ENCODE measurements at regions not wholly inside any gene's neighbourhood (a gene's known extent, or its start where the extent isn't known, plus 50 kb on each side); places are given as distances from the start of the nearest gene placed in this dataset.

- no peak for TF ChIP-seq ZNF512 (tag; IDR thresholded peaks at IDR 0.05)
- TF ChIP-seq KDM2B (CRISPR knock-in tag; IDR thresholded peaks at IDR 0.05): no peak
These were observed 174.0 kb upstream of the IL15 start (continued) for GRCh38 chr4:141462361-141462760.

- H4K20me1 ChIP-seq (replicated peaks; ENCODE audit: control insufficient read depth, insufficient read depth, low read length): no peaks in the 10 kb centered on the region
- H3K27ac ChIP-seq (ENCODE audit: extremely low read depth, low read depth, low read length): no peak overlapping the region
- intact Hi-C loops (cut with micrococcal nuclease): no loop called here
- H3K4me1 ChIP-seq (replicated peaks in 1 of 2; ENCODE audit: control insufficient read depth in 2 of 2, insufficient read depth in 2 of 2, low read length in 2 of 2): no peaks in the 10 kb centered on the region
- H3K9ac ChIP-seq (ENCODE audit: insufficient read depth in 1 of 2, low read depth in 2 of 2, low read length in 2 of 2): no peak overlapping the region
- no peak overlapping the region for H3K4me2 ChIP-seq (ENCODE audit: insufficient read depth, low read length)
- no peaks in the 10 kb centered on the region for H3K79me2 ChIP-seq (ENCODE audit: control insufficient read depth, insufficient read depth, low read length)
- H3K27me3 ChIP-seq (ENCODE audit: control insufficient read depth in 2 of 2, insufficient read depth in 2 of 2, low read length in 2 of 2): no peaks in the 10 kb centered on the region
- no peaks in the 10 kb centered on the region for H3K9me3 ChIP-seq (replicated peaks; ENCODE audit: control insufficient read depth, insufficient read depth, low read depth, low read length)
- ChIA-PET POLR2A (no interaction called here), CTCF (ENCODE audit: low intra/inter-chr PET ratio) (no interaction called here)
- FAIRE-seq: no peak
- TF ChIP-seq EZH2 (IDR thresholded peaks at IDR 0.05; ENCODE audit: borderline replicate concordance, low read depth, low read length) (no peak), XRCC5 (IDR thresholded peaks at IDR 0.05; ENCODE audit: low read depth, low read length) (no peak), E2F6 (IDR thresholded peaks at IDR 0.05; ENCODE audit: borderline replicate concordance in 1 of 2, extremely low read depth in 1 of 2, insufficient read depth in 1 of 2, insufficient read length in 1 of 2, low read depth in 1 of 2, low read length in 1 of 2, poor library complexity in 1 of 2, severe bottlenecking in 1 of 2) (no peak), PATZ1 (CRISPR knock-in tag; IDR thresholded peaks at IDR 0.05; ENCODE audit: borderline replicate concordance) (no peak), TEAD2 (tag; IDR thresholded peaks at IDR 0.05) (no peak), SOX6 (IDR thresholded peaks at IDR 0.05) (no peak), ZNF133 (CRISPR knock-in tag; IDR thresholded peaks at IDR 0.05) (no peak), ZBTB17 (CRISPR knock-in tag; IDR thresholded peaks at IDR 0.05) (no peak), SIN3B (IDR thresholded peaks at IDR 0.05; ENCODE audit: low read depth) (no peak), RBFOX2 (IDR thresholded peaks at IDR 0.05; ENCODE audit: low read depth, low read length) (no peak), CBX1 (IDR thresholded peaks at IDR 0.05; ENCODE audit: low read depth) (no peak), GABPB1 (CRISPR knock-in tag; IDR thresholded peaks at IDR 0.05) (no peak)
- no TSS peak for BruUV-seq (replicated peaks)
- 0% methylated on average over 2 of the region's 2 CpGs for WGBS (ENCODE audit: insufficient coverage, low coverage, missing lambda C conversion rate)
- ATAC-seq: no peak
- H2AFZ ChIP-seq (ENCODE audit: low read depth, low read length): no peak overlapping the region
- H3K4me3 ChIP-seq: no peak overlapping the region
- in situ Hi-C loops (cut with MboI): no loop called here
- H3K36me3 ChIP-seq (ENCODE audit: control insufficient read depth, insufficient read depth, low read length): no peaks in the 10 kb centered on the region
- DNase-seq (ENCODE audit: extremely low read depth in 1 of 4, low spot score in 3 of 4): no peak
- no peaks in the 10 kb centered on the region for H3K9me1 ChIP-seq (ENCODE audit: control insufficient read depth, insufficient read depth, low read length)
These were observed 172.7 kb upstream of the IL15 start for GRCh38 chr4:141463678-141464077.
